ENCODE measurements at regions not wholly inside any gene's neighbourhood (a gene's known extent, or its start where the extent isn't known, plus 50 kb on each side); places are given as distances from the start of the nearest gene placed in this dataset.

GRCh38 chr16:26525856-26526255 lies 540.9 kb upstream of the C16orf82 start:
- TF ChIP-seq, protein P1, sequence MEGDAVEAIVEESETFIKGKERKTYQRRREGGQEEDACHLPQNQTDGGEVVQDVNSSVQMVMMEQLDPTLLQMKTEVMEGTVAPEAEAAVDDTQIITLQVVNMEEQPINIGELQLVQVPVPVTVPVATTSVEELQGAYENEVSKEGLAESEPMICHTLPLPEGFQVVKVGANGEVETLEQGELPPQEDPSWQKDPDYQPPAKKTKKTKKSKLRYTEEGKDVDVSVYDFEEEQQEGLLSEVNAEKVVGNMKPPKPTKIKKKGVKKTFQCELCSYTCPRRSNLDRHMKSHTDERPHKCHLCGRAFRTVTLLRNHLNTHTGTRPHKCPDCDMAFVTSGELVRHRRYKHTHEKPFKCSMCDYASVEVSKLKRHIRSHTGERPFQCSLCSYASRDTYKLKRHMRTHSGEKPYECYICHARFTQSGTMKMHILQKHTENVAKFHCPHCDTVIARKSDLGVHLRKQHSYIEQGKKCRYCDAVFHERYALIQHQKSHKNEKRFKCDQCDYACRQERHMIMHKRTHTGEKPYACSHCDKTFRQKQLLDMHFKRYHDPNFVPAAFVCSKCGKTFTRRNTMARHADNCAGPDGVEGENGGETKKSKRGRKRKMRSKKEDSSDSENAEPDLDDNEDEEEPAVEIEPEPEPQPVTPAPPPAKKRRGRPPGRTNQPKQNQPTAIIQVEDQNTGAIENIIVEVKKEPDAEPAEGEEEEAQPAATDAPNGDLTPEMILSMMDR (conservative IDR thresholded peaks at IDR 0.05), result no peak

GRCh38 chr16:26526633-26527032 lies 540.1 kb upstream of the C16orf82 start:
- H3K27ac ChIP-seq, result no peak overlapping the region
- TF ChIP-seq, protein P1 (conservative IDR thresholded peaks at IDR 0.05), result no peak

More at GRCh38 chr16:26525856-26526255, 540.9 kb upstream of the C16orf82 start:
- H3K27ac ChIP-seq, result no peak overlapping the region

GRCh38 chr16:26530584-26531289 lies 536.0 kb upstream of the C16orf82 start:
- no peak overlapping the region for H3K27ac ChIP-seq
- TF ChIP-seq, protein P1 (conservative IDR thresholded peaks at IDR 0.05), result no peak

DNA sequence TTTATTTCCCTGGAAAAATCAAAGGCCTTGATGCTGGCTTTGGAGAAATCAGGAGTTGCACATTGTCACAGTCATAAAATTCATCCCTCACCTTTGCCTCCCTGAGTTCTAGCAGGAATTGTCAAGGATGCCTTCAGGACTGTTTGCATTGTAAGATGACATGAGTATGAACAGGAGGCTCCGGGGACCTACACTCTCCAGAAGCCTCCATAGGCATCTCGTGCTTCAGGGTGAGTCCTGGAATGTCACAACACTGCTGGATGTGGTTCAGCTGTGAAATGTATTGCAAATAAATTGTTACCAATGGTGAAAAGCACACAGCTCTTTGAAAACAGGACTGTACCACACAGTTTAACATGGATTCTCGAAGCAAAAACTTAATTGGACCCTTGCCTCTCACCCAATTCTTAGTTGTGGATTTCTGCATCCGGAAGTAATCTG lies 535.4 kb upstream of the C16orf82 start:
- TF ChIP-seq, protein P1 (conservative IDR thresholded peaks at IDR 0.05), result no peak
- no peak overlapping the region for H3K27ac ChIP-seq

DNA sequence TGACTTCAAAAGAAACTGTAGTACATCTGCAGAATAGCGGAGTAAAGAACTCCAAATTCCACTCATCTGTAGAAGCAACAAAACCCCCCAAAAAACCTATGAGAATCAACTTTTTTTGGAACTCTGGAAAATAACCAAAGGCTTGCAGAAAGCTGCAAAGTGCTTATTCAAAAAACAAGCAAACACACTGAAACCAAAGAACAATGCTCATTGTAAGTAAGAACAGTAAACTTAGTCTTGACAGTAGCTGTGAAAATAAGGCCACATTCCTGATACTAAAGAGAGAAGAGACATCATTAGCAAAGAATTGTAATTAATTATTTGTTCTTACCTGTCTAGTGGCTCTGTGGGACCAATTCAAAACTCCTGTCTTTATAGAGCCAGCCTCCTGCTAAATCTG lies 534.3 kb upstream of the C16orf82 start:
- H3K27ac ChIP-seq, result no peak overlapping the region
- TF ChIP-seq, protein P1 (conservative IDR thresholded peaks at IDR 0.05), result no peak

DNA sequence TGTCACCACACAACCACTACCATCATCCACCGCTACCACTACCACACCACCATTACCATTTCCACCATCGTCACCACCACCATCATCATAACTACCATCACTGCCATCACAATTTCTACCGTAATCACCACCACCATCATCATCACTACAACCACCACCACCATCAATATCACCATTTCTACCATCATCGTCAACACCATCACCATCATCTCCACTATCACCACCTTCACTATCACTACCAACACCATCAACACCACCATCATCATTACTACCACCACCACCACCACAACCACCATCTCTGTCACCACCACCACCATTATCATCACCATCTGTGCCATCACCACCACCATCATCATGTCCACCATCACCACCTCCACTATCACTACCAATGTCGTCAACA lies 524.5 kb upstream of the C16orf82 start:
- no peak overlapping the region for H3K27ac ChIP-seq
- TF ChIP-seq, protein P1 (conservative IDR thresholded peaks at IDR 0.05), result no peak

GRCh38 chr16:26546573-26546972 lies 520.2 kb upstream of the C16orf82 start:
- TF ChIP-seq, protein P1 (conservative IDR thresholded peaks at IDR 0.05), result no peak

More at GRCh38 chr16:26546573-26546972, 520.2 kb upstream of the C16orf82 start:
- H3K27ac ChIP-seq, result no peak overlapping the region

Data from VCaP (cell line).